GM12873 (cell line): ENCODE measurements at regions not wholly inside any gene's neighbourhood (a gene's known extent, or its start where the extent isn't known, plus 50 kb on each side); places are given as distances from the start of the nearest gene placed in this dataset.

ENCODE experiments used
- CTCF ChIP-seq: IDR thresholded peaks from 2 replicates; pipeline ENCODE4 v1.5.1; 2012; ENCODE audit warnings: low read depth, mild to moderate bottlenecking, moderate library complexity, low read length, control low read depth; ENCODE audit not compliant: insufficient read depth; ENCODE audit errors: missing control alignments

GRCh38 chr3:107977221-107978130 lies 113.4 kb downstream of the CD47 start:
- TF ChIP-seq CTCF: no peak

- TF ChIP-seq CTCF: no peak
These were observed 114.5 kb downstream of the CD47 start for GRCh38 chr3:107976202-107976800.

GRCh38 chr3:107975529-107976201 lies 115.2 kb downstream of the CD47 start:
- no peak for TF ChIP-seq CTCF

- no peak for TF ChIP-seq CTCF
These were observed 116.9 kb downstream of the CD47 start for GRCh38 chr3:107973961-107974360.

GRCh38 chr3:107973152-107973551 lies 117.7 kb downstream of the CD47 start:
- TF ChIP-seq CTCF: no peak

GRCh38 chr3:107970993-107971580 lies 119.7 kb downstream of the CD47 start:
- TF ChIP-seq CTCF: no peak
